ENCODE measurements at regions not wholly inside any gene's neighbourhood (a gene's known extent, or its start where the extent isn't known, plus 50 kb on each side); places are given as distances from the start of the nearest gene placed in this dataset.
A peak's percentile ranks its signal among the peaks of the same experiment; 100 is the strongest.

DNA sequence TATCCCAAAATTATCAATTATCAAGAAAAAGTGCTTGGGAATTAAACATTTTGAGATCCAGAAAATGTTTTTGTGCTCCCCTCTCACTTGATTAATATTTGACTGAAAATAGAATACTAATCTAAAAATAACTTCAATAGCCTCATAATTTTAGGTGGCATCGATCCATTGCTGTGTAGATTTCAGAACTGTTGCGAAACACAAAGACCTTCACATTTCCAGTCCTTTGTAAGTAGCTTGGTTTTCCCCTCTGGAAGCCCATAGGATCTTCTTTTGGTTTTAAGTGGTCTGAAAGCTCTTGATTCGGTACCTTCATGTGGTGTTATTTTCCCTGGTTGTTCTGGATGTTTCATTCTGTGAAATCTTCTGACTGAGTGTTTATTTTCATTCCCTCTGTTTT is 176.5 kb downstream of the NUFIP1 start:
- TF ChIP-seq ARID5B (CRISPR knock-in tag; IDR thresholded peaks at IDR 0.05) = 0 out of 2 replicates have a peak, but pooled peaks have one; percentile 19
- TF ChIP-seq, protein P1, sequence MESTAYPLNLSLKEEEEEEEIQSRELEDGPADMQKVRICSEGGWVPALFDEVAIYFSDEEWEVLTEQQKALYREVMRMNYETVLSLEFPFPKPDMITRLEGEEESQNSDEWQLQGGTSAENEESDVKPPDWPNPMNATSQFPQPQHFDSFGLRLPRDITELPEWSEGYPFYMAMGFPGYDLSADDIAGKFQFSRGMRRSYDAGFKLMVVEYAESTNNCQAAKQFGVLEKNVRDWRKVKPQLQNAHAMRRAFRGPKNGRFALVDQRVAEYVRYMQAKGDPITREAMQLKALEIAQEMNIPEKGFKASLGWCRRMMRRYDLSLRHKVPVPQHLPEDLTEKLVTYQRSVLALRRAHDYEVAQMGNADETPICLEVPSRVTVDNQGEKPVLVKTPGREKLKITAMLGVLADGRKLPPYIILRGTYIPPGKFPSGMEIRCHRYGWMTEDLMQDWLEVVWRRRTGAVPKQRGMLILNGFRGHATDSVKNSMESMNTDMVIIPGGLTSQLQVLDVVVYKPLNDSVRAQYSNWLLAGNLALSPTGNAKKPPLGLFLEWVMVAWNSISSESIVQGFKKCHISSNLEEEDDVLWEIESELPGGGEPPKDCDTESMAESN (CRISPR knock-in tag; conservative IDR thresholded peaks at IDR 0.05) = no peak
- no peak for TF ChIP-seq HES4 (CRISPR knock-in tag; IDR thresholded peaks at IDR 0.05; ENCODE audit: borderline replicate concordance)
- peak; percentile 83 for TF ChIP-seq CEBPB (IDR thresholded peaks at IDR 0.05; ENCODE audit: borderline replicate concordance, low read depth, low read length)
- TF ChIP-seq CEBPG (CRISPR knock-in tag; IDR thresholded peaks at IDR 0.05) = peak; percentile 50
- TF ChIP-seq SPEN (CRISPR knock-in tag; IDR thresholded peaks at IDR 0.05; ENCODE audit: low read depth) = no peak
- ChIA-PET POLR2A (no interaction called here), CTCF (ENCODE audit: low intra/inter-chr PET ratio, low total read pairs) (no interaction called here)
- in situ Hi-C loops (cut with HindIII; ENCODE audit: extremely low pct_ligation_motif_present, low pct_unique_long_range_greater_than_20kb) = no loop called here
- Histone ChIP-seq H3K4me1 (ENCODE audit: insufficient read depth, low read length) (peaks cover 31% of the 10 kb centered on the region), H3K36me3 (replicated peaks in 1 of 2; ENCODE audit: control insufficient read depth in 1 of 2, insufficient read depth in 2 of 2, low read length in 2 of 2) (no peaks in the 10 kb centered on the region), H3K4me2 (ENCODE audit: low read depth, low read length) (no peak overlapping the region), H3K9me3 (ENCODE audit: low read length) (no peaks in the 10 kb centered on the region), H3K79me2 (ENCODE audit: insufficient read depth, low read length) (no peaks in the 10 kb centered on the region), H3K9ac (ENCODE audit: insufficient read depth, low read depth, low read length) (no peak overlapping the region), H3K4me3 (replicated peaks in 1 of 3; ENCODE audit: insufficient read depth in 1 of 3, low read depth in 2 of 3, low read length in 3 of 3) (no peak overlapping the region), H3K27ac (ENCODE audit: extremely low read length, insufficient read depth, low read length) (no peak overlapping the region), H3K27me3 (ENCODE audit: control insufficient read depth in 1 of 2, insufficient read depth in 2 of 2, low read length in 2 of 2) (no peaks in the 10 kb centered on the region), H4K20me1 (ENCODE audit: insufficient read depth, low read length) (no peaks in the 10 kb centered on the region), H2AFZ (ENCODE audit: low read length) (no peak overlapping the region)
- no TSS peak for BruUV-seq (replicated peaks)
- ATAC-seq (no peak), FAIRE-seq (no peak), DNase-seq (ENCODE audit: low spot score) (no peak)
- intact Hi-C loops (cut with micrococcal nuclease; ENCODE audit: unreplicated experiment) = no loop called here
- 73% methylated on average over 3 of the region's 3 CpGs for WGBS (ENCODE audit: low lambda C conversion rate)
